ENCODE measurements at regions not wholly inside any gene's neighbourhood (a gene's known extent, or its start where the extent isn't known, plus 50 kb on each side); places are given as distances from the start of the nearest gene placed in this dataset.

- no peak for FAIRE-seq
- Histone ChIP-seq H3K9me1 (ENCODE audit: control insufficient read depth, extremely low read depth, insufficient read depth, low read length) (no peaks in the 10 kb centered on the region), H3K4me1 (ENCODE audit: control insufficient read depth, extremely low read depth, insufficient read depth, low read length) (no peaks in the 10 kb centered on the region), H4K20me1 (ENCODE audit: control insufficient read depth, extremely low read depth, insufficient read depth, low read length) (no peaks in the 10 kb centered on the region), H3K79me2 (ENCODE audit: control insufficient read depth, insufficient read depth, low read length) (no peaks in the 10 kb centered on the region), H3K36me3 (ENCODE audit: control insufficient read depth in 2 of 2, extremely low read depth in 1 of 2, insufficient read depth in 2 of 2, low read length in 2 of 2) (no peaks in the 10 kb centered on the region), H3K9me3 (ENCODE audit: control insufficient read depth, low read depth, low read length) (no peaks in the 10 kb centered on the region), H3K9ac (ENCODE audit: control insufficient read depth, extremely low read depth, insufficient read depth, low read length) (no peak overlapping the region), H3K4me3 (ENCODE audit: control insufficient read depth in 2 of 3, extremely low read depth in 1 of 3, insufficient read depth in 2 of 3, low read depth in 1 of 3, low read length in 3 of 3) (no peak overlapping the region), H2AFZ (ENCODE audit: control insufficient read depth, low read length) (no peak overlapping the region), H3K27me3 (ENCODE audit: control insufficient read depth, extremely low read depth, insufficient read depth, low read length) (no peaks in the 10 kb centered on the region), H3K4me2 (ENCODE audit: control insufficient read depth, extremely low read depth, insufficient read depth, low read depth, low read length) (no peak overlapping the region), H3K27ac (ENCODE audit: control insufficient read depth, insufficient read depth, low read length) (no peak overlapping the region)
- dilution Hi-C loops (cut with MboI; ENCODE audit: extremely low pct_ligation_motif_present, low sequenced_read_pairs): no loop called here
- no peak for DNase-seq (ENCODE audit: low read depth, low spot score)
- TF ChIP-seq EZH2 (IDR thresholded peaks at IDR 0.05; ENCODE audit: low read length): no peak
Measured at GRCh38 chr5:165296401-165297130, 1791.1 kb downstream of the MAT2B start.

GRCh38 chr5:165304193-165304827 lies 1798.9 kb downstream of the MAT2B start:
- Histone ChIP-seq H3K9me3 (ENCODE audit: control insufficient read depth, low read depth, low read length) (no peaks in the 10 kb centered on the region), H3K9ac (ENCODE audit: control insufficient read depth, extremely low read depth, insufficient read depth, low read length) (no peak overlapping the region), H4K20me1 (ENCODE audit: control insufficient read depth, extremely low read depth, insufficient read depth, low read length) (no peaks in the 10 kb centered on the region), H3K79me2 (ENCODE audit: control insufficient read depth, insufficient read depth, low read length) (no peaks in the 10 kb centered on the region), H3K4me3 (ENCODE audit: control insufficient read depth in 2 of 3, extremely low read depth in 1 of 3, insufficient read depth in 2 of 3, low read depth in 1 of 3, low read length in 3 of 3) (no peak overlapping the region), H3K27me3 (ENCODE audit: control insufficient read depth, extremely low read depth, insufficient read depth, low read length) (no peaks in the 10 kb centered on the region), H3K27ac (ENCODE audit: control insufficient read depth, insufficient read depth, low read length) (no peak overlapping the region), H3K4me2 (ENCODE audit: control insufficient read depth, extremely low read depth, insufficient read depth, low read depth, low read length) (no peak overlapping the region), H3K9me1 (ENCODE audit: control insufficient read depth, extremely low read depth, insufficient read depth, low read length) (no peaks in the 10 kb centered on the region), H2AFZ (ENCODE audit: control insufficient read depth, low read length) (no peak overlapping the region), H3K36me3 (ENCODE audit: control insufficient read depth in 2 of 2, extremely low read depth in 1 of 2, insufficient read depth in 2 of 2, low read length in 2 of 2) (no peaks in the 10 kb centered on the region), H3K4me1 (ENCODE audit: control insufficient read depth, extremely low read depth, insufficient read depth, low read length) (peaks cover 4% of the 10 kb centered on the region)
- no peak for FAIRE-seq
- no peak for DNase-seq (ENCODE audit: low read depth, low spot score)
- TF ChIP-seq CTCF (optimal IDR thresholded peaks at IDR 0.05 in 1 of 3, IDR thresholded peaks at IDR 0.05 in 1 of 3, conservative IDR thresholded peaks at IDR 0.05 in 1 of 3; ENCODE audit: extremely low read depth in 1 of 3, insufficient read depth in 2 of 3, low read length in 3 of 3): no peak
- no peak for TF ChIP-seq EZH2 (IDR thresholded peaks at IDR 0.05; ENCODE audit: low read length)
- dilution Hi-C loops (cut with MboI; ENCODE audit: extremely low pct_ligation_motif_present, low sequenced_read_pairs): no loop called here

Measured in keratinocyte (primary cell).